GM12878 (cell line): ENCODE measurements at regions not wholly inside any gene's neighbourhood (a gene's known extent, or its start where the extent isn't known, plus 50 kb on each side); places are given as distances from the start of the nearest gene placed in this dataset.

Source experiments
- ATAC-seq: fragments of 200-7000 bp; cut with Tn5 transposase; 3 replicates; pipeline ENCODE4 v1.9.1; 2020; ENCODE audit warnings: mild to moderate bottlenecking, moderate library complexity
- BruUV-seq: library from RNA; stranded (reverse); fragments of 400-500 nt; replicated peaks from 2 replicates; lab custom pipeline; 2021; lab: Mats Ljungman, UMichigan
- CTCF ChIA-PET: fragments of 300-600 bp; sonication (Branson Sonifier 250); formaldehyde crosslinking; extraction: SDS; loops from one replicate; lab custom pipeline; 2021; ENCODE audit warnings: inconsistent platforms; lab: Yijun Ruan, JAX
- POLR2A ChIA-PET: fragments of 350-600 bp; formaldehyde crosslinking; extraction: SDS; loops from one replicate; lab custom pipeline; 2021; ENCODE audit warnings: inconsistent platforms; lab: Charles Lee
- RAD21 ChIA-PET: fragments of 300-600 bp; sonication (Branson Sonifier 250); formaldehyde crosslinking; loops from one replicate; lab custom pipeline; 2023; ENCODE audit warnings: antibody characterized with exemption; ENCODE audit not compliant: unreplicated experiment; lab: Charles Lee
- SMC1A ChIA-PET: fragments of 300-600 bp; sonication (Branson Sonifier 250); formaldehyde crosslinking; loops from one replicate; lab custom pipeline; 2023; ENCODE audit not compliant: unreplicated experiment, uncharacterized antibody; lab: Charles Lee
- DNase-seq: peaks from one replicate; pipeline ENCODE4 v3.0.0-alpha.2; 2011; ENCODE audit warnings: low read depth, low spot score
- FAIRE-seq: peaks from 3 replicates; lab custom pipeline; 2011; peaks lifted over from hg19 to GRCh38; lab: Jason Lieb, UNC
- H2AFZ ChIP-seq: 2 replicates; pipeline ENCODE4 v1.6.0; 2011; ENCODE audit warnings: low read depth, low read length, control low read depth; ENCODE audit not compliant: control insufficient read depth
- H3K27ac ChIP-seq: 2 replicates; pipeline ENCODE4 v1.5.1; 2011; ENCODE audit warnings: control low read depth; ENCODE audit not compliant: control insufficient read depth, insufficient read depth
- H3K27me3 ChIP-seq, 2 experiments: replicated peaks in 1 of 2; 2 replicates each; pipeline versions ENCODE4 v1.6.0 to v1.6.1; 2011; ENCODE audit warnings: low read length in 1 of 2; ENCODE audit not compliant: control insufficient read depth in 2 of 2, insufficient read depth in 2 of 2
- H3K36me3 ChIP-seq, 2 experiments: 2 replicates each; pipeline ENCODE4 v1.5.1; 2011; ENCODE audit warnings: low read length in 1 of 2; ENCODE audit not compliant: control insufficient read depth in 2 of 2, insufficient read depth in 2 of 2
- H3K4me1 ChIP-seq: 2 replicates; pipeline ENCODE4 v1.6.1; 2011; ENCODE audit warnings: mild to moderate bottlenecking, low read length, moderate library complexity, mixed read lengths; ENCODE audit not compliant: control insufficient read depth, insufficient read depth
- H3K4me2 ChIP-seq: 2 replicates; pipeline ENCODE4 v1.6.0; 2011; ENCODE audit warnings: control low read depth; ENCODE audit not compliant: control insufficient read depth, insufficient read depth
- H3K4me3 ChIP-seq: fragments of 200-600 bp; sonication (generic); 2 replicates; pipeline ENCODE4 v1.5.1; 2016
- H3K79me2 ChIP-seq: 2 replicates; pipeline ENCODE4 v1.6.0; 2011; ENCODE audit warnings: low read length; ENCODE audit not compliant: control insufficient read depth, insufficient read depth
- H3K9ac ChIP-seq: 2 replicates; pipeline ENCODE4 v1.8.0; 2011; ENCODE audit warnings: low read length, control low read depth, mixed read lengths; ENCODE audit not compliant: control insufficient read depth, insufficient read depth
- H3K9me3 ChIP-seq: replicated peaks from 3 replicates; pipeline ENCODE4 v1.5.1; 2011; ENCODE audit warnings: mild to moderate bottlenecking, low read length; ENCODE audit not compliant: control insufficient read depth, insufficient read depth
- H4K20me1 ChIP-seq: 2 replicates; pipeline ENCODE4 v1.6.0; 2011; ENCODE audit not compliant: control insufficient read depth, insufficient read depth
- DPF2 ChIP-seq: fragments of 450-650 bp; IDR thresholded peaks from 2 replicates; pipeline ENCODE4 v1.6.1; 2017; ENCODE audit warnings: mild to moderate bottlenecking
- FOXM1 ChIP-seq: IDR thresholded peaks from 2 replicates; pipeline ENCODE4 v1.6.1; 2012; ENCODE audit warnings: low read depth, mild to moderate bottlenecking, inconsistent platforms, low read length, moderate library complexity
- GATAD2B ChIP-seq: fragments of 450-650 bp; conservative IDR thresholded peaks from 2 replicates; pipeline ENCODE4 v1.6.1; 2017; ENCODE audit warnings: low read depth, mild to moderate bottlenecking, moderate library complexity
- HDAC6 ChIP-seq: fragments of 200-600 bp; sonication (generic); IDR thresholded peaks from one replicate; pipeline ENCODE4 v1.8.0; 2017; ENCODE audit warnings: antibody characterized with exemption; ENCODE audit not compliant: unreplicated experiment
- IKZF2 ChIP-seq, 2 experiments: fragments of 450-650 bp; IDR thresholded peaks; 2 replicates each; pipeline ENCODE4 v1.6.1; 2017; ENCODE audit warnings: mild to moderate bottlenecking in 2 of 2, moderate library complexity in 2 of 2
- JUND ChIP-seq: IDR thresholded peaks from 2 replicates; pipeline ENCODE4 v1.6.1; 2012; ENCODE audit warnings: low read depth, mild to moderate bottlenecking, low read length, improper control_type of control experiment, moderate library complexity
- KLF5 ChIP-seq: fragments of 450-650 bp; IDR thresholded peaks from 2 replicates; pipeline ENCODE4 v1.6.1; 2014; ENCODE audit warnings: mild to moderate bottlenecking; ENCODE audit not compliant: partially characterized antibody
- LARP7 ChIP-seq: fragments of 450-650 bp; IDR thresholded peaks from 2 replicates; pipeline ENCODE4 v1.6.1; 2017; ENCODE audit warnings: mild to moderate bottlenecking
- PAX5 ChIP-seq: IDR thresholded peaks from 2 replicates; pipeline ENCODE4 v1.6.1; 2011; ENCODE audit warnings: low read depth, low read length, borderline replicate concordance
- SREBF1 ChIP-seq: IDR thresholded peaks from 2 replicates; pipeline ENCODE4 v1.6.1; 2012; ENCODE audit warnings: mild to moderate bottlenecking, low read length
- ZZZ3 ChIP-seq: IDR thresholded peaks from 2 replicates; pipeline ENCODE4 v1.6.1; 2011; ENCODE audit warnings: low read depth; ENCODE audit not compliant: control insufficient read depth, insufficient read length
- WGBS: methylation state at CpG from one replicate; pipeline ENCODE4 v1.1.6; 2016; ENCODE audit warnings: low lambda C conversion rate; ENCODE audit not compliant: insufficient replicate concordance, insufficient coverage; ENCODE audit errors: missing lambda C conversion rate; 5-methylcytosine and 5-hydroxymethylcytosine counted together
- in situ Hi-C: fragments of 300-500 bp; cut with MboI; formaldehyde crosslinking; loops from 9 replicates; pipeline ENCODE4 v1.14.3; 2018; ENCODE audit warnings: mixed read lengths
- intact Hi-C: fragments of 100-400 bp; cut with micrococcal nuclease; formaldehyde crosslinking; loops from one replicate; pipeline ENCODE4 v1.14.2; 2022; ENCODE audit not compliant: unreplicated experiment
- TF ChIP-seq, protein P1 (sequence below): IDR thresholded peaks from 2 replicates; pipeline ENCODE4 v1.6.1; 2012; ENCODE audit warnings: mild to moderate bottlenecking, low read depth, low read length
- TF ChIP-seq, protein P2 (sequence below): IDR thresholded peaks from 2 replicates; pipeline ENCODE4 v1.6.1; 2012; ENCODE audit warnings: low read depth, low read length, improper control_type of control experiment
- TF ChIP-seq, protein P3 (sequence below): fragments of 450-650 bp; IDR thresholded peaks from 2 replicates; pipeline ENCODE4 v1.6.1; 2016; ENCODE audit warnings: mild to moderate bottlenecking
- TF ChIP-seq, protein P4 (sequence below): fragments of 450-650 bp; IDR thresholded peaks from 2 replicates; pipeline ENCODE4 v1.6.1; 2018; ENCODE audit warnings: mild to moderate bottlenecking, low read depth, moderate library complexity; ENCODE audit not compliant: partially characterized antibody

DNA sequence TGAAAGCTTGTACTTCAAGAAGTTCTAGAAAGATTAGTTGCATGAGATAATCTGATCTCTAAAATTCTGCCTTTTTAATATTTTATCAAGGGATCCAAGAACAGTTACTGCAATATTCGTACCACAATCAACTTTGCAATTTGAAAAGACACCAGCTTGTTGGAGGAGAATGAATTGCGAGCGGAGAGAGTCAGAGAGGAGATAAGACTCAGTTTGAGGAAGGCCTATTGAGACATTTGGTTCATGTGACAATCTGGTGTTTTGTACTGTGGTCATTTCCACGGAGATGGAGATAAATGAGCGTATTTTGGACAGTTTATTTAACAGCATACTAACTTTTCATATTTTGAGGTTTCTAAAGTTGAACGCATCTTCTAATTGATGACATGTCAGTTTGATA, 1276.0 kb downstream of the EFNB2 start (continued):
- TF ChIP-seq, protein P1, sequence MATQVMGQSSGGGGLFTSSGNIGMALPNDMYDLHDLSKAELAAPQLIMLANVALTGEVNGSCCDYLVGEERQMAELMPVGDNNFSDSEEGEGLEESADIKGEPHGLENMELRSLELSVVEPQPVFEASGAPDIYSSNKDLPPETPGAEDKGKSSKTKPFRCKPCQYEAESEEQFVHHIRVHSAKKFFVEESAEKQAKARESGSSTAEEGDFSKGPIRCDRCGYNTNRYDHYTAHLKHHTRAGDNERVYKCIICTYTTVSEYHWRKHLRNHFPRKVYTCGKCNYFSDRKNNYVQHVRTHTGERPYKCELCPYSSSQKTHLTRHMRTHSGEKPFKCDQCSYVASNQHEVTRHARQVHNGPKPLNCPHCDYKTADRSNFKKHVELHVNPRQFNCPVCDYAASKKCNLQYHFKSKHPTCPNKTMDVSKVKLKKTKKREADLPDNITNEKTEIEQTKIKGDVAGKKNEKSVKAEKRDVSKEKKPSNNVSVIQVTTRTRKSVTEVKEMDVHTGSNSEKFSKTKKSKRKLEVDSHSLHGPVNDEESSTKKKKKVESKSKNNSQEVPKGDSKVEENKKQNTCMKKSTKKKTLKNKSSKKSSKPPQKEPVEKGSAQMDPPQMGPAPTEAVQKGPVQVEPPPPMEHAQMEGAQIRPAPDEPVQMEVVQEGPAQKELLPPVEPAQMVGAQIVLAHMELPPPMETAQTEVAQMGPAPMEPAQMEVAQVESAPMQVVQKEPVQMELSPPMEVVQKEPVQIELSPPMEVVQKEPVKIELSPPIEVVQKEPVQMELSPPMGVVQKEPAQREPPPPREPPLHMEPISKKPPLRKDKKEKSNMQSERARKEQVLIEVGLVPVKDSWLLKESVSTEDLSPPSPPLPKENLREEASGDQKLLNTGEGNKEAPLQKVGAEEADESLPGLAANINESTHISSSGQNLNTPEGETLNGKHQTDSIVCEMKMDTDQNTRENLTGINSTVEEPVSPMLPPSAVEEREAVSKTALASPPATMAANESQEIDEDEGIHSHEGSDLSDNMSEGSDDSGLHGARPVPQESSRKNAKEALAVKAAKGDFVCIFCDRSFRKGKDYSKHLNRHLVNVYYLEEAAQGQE, result no peak
- TF ChIP-seq PAX5, result no peak
- no peak for TF ChIP-seq LARP7
- no peak for TF ChIP-seq DPF2
- TF ChIP-seq, all 136 proteins: peak for 0

DNA sequence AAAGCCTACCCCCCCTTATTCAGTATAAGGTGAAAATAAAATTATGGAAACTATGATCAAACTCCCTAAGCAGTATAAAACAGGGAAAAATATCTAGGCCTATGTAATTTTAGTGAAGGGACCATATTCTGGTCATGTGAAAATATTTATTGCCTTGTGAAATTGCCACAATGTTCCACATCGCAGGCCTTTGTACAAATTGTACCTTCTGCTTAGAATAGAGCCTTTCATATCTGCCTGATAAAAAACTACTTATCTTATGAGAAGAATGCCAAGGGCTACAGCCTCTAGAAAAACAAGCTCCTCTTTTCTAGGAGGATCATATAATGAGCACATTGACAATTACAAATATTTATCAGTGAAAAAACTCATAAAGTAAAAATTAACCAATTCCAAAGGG, 1280.0 kb downstream of the EFNB2 start:
- in situ Hi-C loops (no loop called here), intact Hi-C loops (no loop called here)
- POLR2A ChIA-PET, result no interaction called here
- H3K27ac ChIP-seq, result no peak overlapping the region
- no peak for ATAC-seq
- 0% methylated on average over 1 of the region's 1 CpG for WGBS
- SMC1A ChIA-PET, result no interaction called here
- DNase-seq, result no peak
- H4K20me1 ChIP-seq, result no peaks in the 10 kb centered on the region
- H3K36me3 ChIP-seq, result no peaks in the 10 kb centered on the region
- no peaks in the 10 kb centered on the region for H3K4me1 ChIP-seq
- no peak for TF ChIP-seq KLF5
- TF ChIP-seq, protein P2, sequence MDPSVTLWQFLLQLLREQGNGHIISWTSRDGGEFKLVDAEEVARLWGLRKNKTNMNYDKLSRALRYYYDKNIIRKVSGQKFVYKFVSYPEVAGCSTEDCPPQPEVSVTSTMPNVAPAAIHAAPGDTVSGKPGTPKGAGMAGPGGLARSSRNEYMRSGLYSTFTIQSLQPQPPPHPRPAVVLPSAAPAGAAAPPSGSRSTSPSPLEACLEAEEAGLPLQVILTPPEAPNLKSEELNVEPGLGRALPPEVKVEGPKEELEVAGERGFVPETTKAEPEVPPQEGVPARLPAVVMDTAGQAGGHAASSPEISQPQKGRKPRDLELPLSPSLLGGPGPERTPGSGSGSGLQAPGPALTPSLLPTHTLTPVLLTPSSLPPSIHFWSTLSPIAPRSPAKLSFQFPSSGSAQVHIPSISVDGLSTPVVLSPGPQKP, result no peak
- TF ChIP-seq HDAC6, result no peak
- no peak for TF ChIP-seq GATAD2B
- TF ChIP-seq JUND, result no peak
- TF ChIP-seq ZZZ3, result no peak
- TF ChIP-seq, protein P3, sequence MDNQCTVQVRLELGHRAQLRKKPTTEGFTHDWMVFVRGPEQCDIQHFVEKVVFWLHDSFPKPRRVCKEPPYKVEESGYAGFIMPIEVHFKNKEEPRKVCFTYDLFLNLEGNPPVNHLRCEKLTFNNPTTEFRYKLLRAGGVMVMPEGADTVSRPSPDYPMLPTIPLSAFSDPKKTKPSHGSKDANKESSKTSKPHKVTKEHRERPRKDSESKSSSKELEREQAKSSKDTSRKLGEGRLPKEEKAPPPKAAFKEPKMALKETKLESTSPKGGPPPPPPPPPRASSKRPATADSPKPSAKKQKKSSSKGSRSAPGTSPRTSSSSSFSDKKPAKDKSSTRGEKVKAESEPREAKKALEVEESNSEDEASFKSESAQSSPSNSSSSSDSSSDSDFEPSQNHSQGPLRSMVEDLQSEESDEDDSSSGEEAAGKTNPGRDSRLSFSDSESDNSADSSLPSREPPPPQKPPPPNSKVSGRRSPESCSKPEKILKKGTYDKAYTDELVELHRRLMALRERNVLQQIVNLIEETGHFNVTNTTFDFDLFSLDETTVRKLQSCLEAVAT, result no peak
- no peak for TF ChIP-seq SREBF1
- TF ChIP-seq FOXM1, result no peak
- TF ChIP-seq, protein P4, sequence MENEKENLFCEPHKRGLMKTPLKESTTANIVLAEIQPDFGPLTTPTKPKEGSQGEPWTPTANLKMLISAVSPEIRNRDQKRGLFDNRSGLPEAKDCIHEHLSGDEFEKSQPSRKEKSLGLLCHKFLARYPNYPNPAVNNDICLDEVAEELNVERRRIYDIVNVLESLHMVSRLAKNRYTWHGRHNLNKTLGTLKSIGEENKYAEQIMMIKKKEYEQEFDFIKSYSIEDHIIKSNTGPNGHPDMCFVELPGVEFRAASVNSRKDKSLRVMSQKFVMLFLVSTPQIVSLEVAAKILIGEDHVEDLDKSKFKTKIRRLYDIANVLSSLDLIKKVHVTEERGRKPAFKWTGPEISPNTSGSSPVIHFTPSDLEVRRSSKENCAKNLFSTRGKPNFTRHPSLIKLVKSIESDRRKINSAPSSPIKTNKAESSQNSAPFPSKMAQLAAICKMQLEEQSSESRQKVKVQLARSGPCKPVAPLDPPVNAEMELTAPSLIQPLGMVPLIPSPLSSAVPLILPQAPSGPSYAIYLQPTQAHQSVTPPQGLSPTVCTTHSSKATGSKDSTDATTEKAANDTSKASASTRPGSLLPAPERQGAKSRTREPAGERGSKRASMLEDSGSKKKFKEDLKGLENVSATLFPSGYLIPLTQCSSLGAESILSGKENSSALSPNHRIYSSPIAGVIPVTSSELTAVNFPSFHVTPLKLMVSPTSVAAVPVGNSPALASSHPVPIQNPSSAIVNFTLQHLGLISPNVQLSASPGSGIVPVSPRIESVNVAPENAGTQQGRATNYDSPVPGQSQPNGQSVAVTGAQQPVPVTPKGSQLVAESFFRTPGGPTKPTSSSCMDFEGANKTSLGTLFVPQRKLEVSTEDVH, result no peak
- TF ChIP-seq IKZF2 (IDR thresholded peaks at IDR 0.05), result no peak
- TF ChIP-seq, all 136 proteins: peak for 0
- Histone ChIP-seq H2AFZ (no peak overlapping the region), H3K27me3 (no peaks in the 10 kb centered on the region), H3K9me3 (no peaks in the 10 kb centered on the region), H3K4me3 (no peak overlapping the region), H3K79me2 (no peaks in the 10 kb centered on the region), H3K4me2 (no peak overlapping the region), H3K9ac (no peak overlapping the region)
- ChIA-PET CTCF (no interaction called here), RAD21 (no interaction called here)
- FAIRE-seq, result no peak
- BruUV-seq, result no TSS peak
